T47D (cell line): ENCODE measurements at regions not wholly inside any gene's neighbourhood (a gene's known extent, or its start where the extent isn't known, plus 50 kb on each side); places are given as distances from the start of the nearest gene placed in this dataset.

Experiments
- DNase-seq, 2 experiments: peaks; one replicate each; pipeline versions ENCODE4 v3.0.0 to v3.0.0-alpha.2; 2011 to 2012; ENCODE audit warnings: low read depth in 1 of 2, low spot score in 1 of 2
- JUND ChIP-seq: IDR thresholded peaks from 2 replicates; pipeline ENCODE4 v1.6.1; 2012; ENCODE audit warnings: low read depth
- in situ Hi-C: cut with HindIII; loops from 2 replicates; pipeline ENCODE4 v1.10.0; 2016; ENCODE audit warnings: low sequenced_read_pairs, low pct_unique_long_range_greater_than_20kb

DNA sequence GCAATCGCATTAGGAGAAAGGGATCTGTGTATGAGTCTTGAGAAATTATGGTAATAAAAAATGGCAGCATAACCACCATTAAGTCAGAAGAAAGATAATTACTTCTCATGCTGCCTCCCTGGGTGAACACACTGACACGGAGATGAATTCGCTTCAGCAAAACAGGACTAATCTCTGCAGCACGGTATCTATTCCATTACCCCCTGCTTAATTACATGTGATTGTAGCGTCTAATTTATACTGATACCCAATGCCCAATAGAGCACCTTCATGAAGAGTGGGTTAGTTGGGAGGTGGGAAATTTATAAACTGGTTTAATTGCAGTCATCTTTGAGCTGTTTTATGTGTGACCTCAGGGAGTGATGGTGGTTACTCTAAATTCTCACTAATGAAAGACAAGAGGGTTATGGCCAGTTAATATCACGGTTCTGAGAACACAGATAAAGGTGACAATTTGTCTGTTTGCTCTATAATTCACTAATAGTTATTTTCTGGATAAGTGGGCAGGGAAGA lies 476.2 kb upstream of the SULF2 start:
- in situ Hi-C loops = no loop called here
- no peak for TF ChIP-seq JUND

DNA sequence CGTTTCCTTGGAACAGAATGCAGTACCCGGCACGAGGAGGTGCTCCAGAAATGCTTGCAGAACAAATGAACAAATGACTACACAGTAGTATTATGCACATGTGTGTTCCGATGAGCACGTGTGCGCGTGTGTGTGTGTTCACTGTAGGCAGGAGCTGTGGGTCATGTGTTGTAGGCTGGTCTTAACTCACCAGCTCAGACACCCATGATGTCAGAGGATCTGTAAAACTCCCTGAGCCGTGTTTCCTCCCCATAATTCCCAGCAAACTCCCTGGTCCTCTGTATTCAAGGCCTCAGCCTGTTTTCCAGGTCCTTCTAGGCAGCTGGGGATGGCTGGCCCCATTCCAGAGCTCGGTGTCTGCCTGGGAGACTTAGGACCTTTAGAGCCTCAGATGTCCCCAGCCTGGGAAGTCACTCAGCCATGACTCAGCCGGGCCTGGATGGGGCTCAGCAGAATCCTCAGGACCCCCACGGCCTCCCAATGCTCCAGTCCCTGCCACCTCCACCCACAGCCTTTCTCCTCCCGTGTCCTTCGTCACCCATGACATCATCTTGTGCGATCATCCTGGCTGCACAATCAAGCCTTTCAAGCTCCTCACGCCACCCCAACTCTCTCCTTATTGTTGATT lies 475.0 kb upstream of the SULF2 start:
- no peak for TF ChIP-seq JUND
- in situ Hi-C loops = no loop called here
- no peak for DNase-seq

More for the DNA sequence above, 476.2 kb upstream of the SULF2 start:
- no peak for DNase-seq

GRCh38 chr20:48259456-48259855 lies 474.2 kb upstream of the SULF2 start:
- no peak for TF ChIP-seq JUND
- DNase-seq = no peak
- in situ Hi-C loops = no loop called here

GRCh38 chr20:48257833-48258232 lies 472.6 kb upstream of the SULF2 start:
- no peak for TF ChIP-seq JUND
- DNase-seq = no peak
- in situ Hi-C loops = no loop called here

GRCh38 chr20:48247961-48248360 lies 462.7 kb upstream of the SULF2 start:
- in situ Hi-C loops = no loop called here
- TF ChIP-seq JUND = no peak
- DNase-seq = no peak

- TF ChIP-seq JUND = no peak
- in situ Hi-C loops = no loop called here
- DNase-seq = peak in 1 of 2 experiments; percentile 44
These were observed 460.9 kb upstream of the SULF2 start for GRCh38 chr20:48246061-48246790.

- in situ Hi-C loops = no loop called here
- DNase-seq = no peak
- no peak for TF ChIP-seq JUND
These were observed 457.3 kb upstream of the SULF2 start for GRCh38 chr20:48242623-48243022.

DNA sequence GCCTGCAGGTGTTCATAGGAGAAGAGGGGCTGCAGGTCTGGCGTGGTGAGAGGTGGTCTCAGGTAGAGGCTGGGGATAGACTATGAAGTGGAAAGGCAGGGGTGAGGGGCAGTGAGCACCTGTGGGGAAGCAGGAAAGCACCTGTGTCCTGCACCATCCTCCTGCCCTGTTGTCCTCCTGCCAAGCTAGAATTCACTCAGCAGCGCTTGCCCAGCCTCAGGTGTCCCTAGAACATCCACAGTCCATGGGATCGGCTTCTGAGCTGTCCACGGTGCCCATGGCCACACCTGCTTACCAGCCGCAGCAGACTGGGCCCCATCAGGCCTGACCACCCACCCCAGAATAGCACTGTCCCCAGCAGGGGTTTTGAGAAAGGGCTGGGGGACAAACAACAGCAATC lies 456.2 kb upstream of the SULF2 start:
- no peak for TF ChIP-seq JUND
- in situ Hi-C loops = no loop called here

DNA sequence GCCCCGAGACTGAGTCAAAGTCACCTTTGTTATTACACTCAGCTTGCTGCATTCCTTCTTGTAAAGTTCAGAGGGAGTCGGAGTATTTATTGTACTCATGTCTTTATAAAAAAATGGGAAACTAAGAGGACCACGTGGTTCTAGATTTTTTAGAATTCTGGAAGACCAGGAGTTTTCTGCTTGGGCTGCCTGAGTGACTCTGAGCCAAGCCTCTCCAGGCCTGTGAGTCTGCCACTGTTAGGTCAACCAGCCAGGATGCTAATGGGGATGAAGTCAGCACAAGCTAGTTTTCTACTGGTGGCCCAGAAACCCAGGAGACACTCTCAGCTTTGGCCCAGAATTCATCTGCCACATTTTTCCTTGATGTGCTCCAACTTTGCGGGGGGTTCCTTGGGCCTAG lies 453.5 kb upstream of the SULF2 start:
- TF ChIP-seq JUND = no peak

More for the DNA sequence above, 456.2 kb upstream of the SULF2 start:
- DNase-seq = no peak

GRCh38 chr20:48238326-48238725 lies 453.0 kb upstream of the SULF2 start:
- in situ Hi-C loops = no loop called here
- no peak for TF ChIP-seq JUND
- DNase-seq = no peak

More for the DNA sequence above, 453.5 kb upstream of the SULF2 start:
- DNase-seq = no peak
- in situ Hi-C loops = no loop called here

GRCh38 chr20:48236000-48236970 lies 451.0 kb upstream of the SULF2 start:
- TF ChIP-seq JUND = no peak

DNA sequence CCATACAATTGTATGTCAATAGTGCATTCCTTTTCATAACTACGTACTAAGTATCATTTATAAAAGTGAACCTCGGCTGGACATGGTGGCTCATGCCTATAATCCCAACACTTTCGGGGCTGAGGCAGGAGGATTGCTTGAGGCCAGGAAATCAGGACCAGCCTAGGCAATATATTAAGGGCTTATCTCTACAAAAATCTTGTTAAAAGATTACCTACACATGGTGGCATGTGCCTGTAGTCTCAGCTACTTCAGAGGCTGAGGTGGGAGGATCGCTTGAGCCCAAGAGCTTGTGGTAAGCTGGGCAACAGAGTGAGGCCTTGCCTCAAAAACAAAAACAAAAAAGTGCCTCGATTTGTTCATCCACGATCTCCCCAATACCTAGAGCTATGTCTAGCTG lies 449.7 kb upstream of the SULF2 start:
- no peak for TF ChIP-seq JUND
- in situ Hi-C loops = no loop called here
- DNase-seq = no peak

More at GRCh38 chr20:48236000-48236970, 451.0 kb upstream of the SULF2 start:
- no peak for DNase-seq
- in situ Hi-C loops = no loop called here
